ENCODE measurements at regions not wholly inside any gene's neighbourhood (a gene's known extent, or its start where the extent isn't known, plus 50 kb on each side); places are given as distances from the start of the nearest gene placed in this dataset.

DNA sequence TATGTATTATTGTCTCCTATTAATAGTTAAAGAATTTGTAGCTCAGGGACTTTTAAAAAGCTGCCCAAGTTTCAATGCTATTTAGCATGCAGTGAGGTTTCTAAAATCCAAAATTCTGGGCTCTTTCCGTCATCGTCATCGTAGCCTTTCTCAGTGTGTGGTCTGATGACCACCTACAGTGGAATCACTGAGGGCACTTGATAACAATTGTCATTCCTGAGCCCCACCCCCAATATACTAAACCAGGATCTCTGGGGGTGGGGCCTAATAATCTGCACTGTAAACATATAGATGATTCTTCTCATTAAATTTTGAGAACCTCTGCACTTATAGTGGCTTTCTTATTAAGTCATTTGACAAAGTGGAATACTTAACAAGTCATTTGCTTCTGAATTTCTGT, 674.8 kb downstream of the PLPP3 start:
- Histone ChIP-seq H4K91ac (ENCODE audit: low read depth, low read length) (no peak overlapping the region), H2AK5ac (ENCODE audit: low read length) (no peak overlapping the region), H3K4me2 (ENCODE audit: low read length) (no peak overlapping the region), H3K36me3 (ENCODE audit: control insufficient read depth in 1 of 2, insufficient read depth in 2 of 2, low read length in 2 of 2) (no peaks in the 10 kb centered on the region), H2BK12ac (ENCODE audit: low read length) (no peak overlapping the region), H3K18ac (ENCODE audit: low read length) (no peak overlapping the region), H3K23ac (ENCODE audit: low read length) (no peak overlapping the region), H3K79me2 (ENCODE audit: control insufficient read depth, insufficient read depth, low read length, poor library complexity) (no peaks in the 10 kb centered on the region), H3K14ac (ENCODE audit: low read length) (no peak overlapping the region), H2BK120ac (ENCODE audit: insufficient read depth, low read length, poor library complexity) (no peak overlapping the region), H3K4me1 (ENCODE audit: control insufficient read depth in 1 of 2, insufficient read depth in 2 of 2, low read length in 2 of 2) (no peaks in the 10 kb centered on the region), H3K4ac (ENCODE audit: low read depth, low read length) (no peak overlapping the region), H4K12ac (ENCODE audit: low read depth, low read length) (no peak overlapping the region), H4K8ac (ENCODE audit: low read depth, low read length) (no peak overlapping the region), H3K9me3 (ENCODE audit: insufficient read depth, low read depth, low read length) (no peaks in the 10 kb centered on the region), H2AFZ (ENCODE audit: insufficient read depth, low read length, poor library complexity) (no peak overlapping the region), H3K4me3 (ENCODE audit: low read depth, low read length) (no peak overlapping the region), H2BK5ac (ENCODE audit: low read depth, low read length, poor library complexity) (no peak overlapping the region), H3K9ac (ENCODE audit: low read length) (no peak overlapping the region), H3K27ac (ENCODE audit: low read depth, low read length) (no peak overlapping the region), H3K79me1 (ENCODE audit: low read length) (peaks cover 4% of the 10 kb centered on the region), H3K27me3 (ENCODE audit: insufficient read depth, low read length) (no peaks in the 10 kb centered on the region)
- DNase-seq, result no peak
- no CpG with 5 or more reads among the region's 3 CpGs for WGBS (ENCODE audit: extremely low coverage, insufficient coverage, insufficient read length)

DNA sequence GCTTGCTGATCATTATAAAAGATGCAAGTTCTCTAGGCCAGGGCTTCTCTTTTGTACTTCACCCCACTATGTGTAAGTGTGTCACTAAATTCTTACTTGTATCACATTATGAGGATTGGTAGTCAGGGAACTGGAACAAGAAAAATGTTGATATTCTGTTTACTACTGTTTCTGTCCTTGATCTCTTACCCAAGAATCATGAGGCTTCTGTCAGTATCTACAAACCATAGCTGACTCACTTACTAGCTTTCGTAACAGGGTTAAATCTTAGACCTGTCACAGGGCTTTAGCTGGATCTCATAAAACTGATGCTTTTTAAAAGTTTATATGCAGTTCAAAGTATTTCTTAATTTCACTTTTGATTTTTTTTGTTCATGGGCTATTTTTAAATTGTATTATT, 681.2 kb downstream of the PLPP3 start:
- no peak overlapping the region for H4K12ac ChIP-seq (ENCODE audit: low read depth, low read length)
- no peak overlapping the region for H3K18ac ChIP-seq (ENCODE audit: low read length)
- no peak overlapping the region for H4K91ac ChIP-seq (ENCODE audit: low read depth, low read length)
- no peak overlapping the region for H3K4me3 ChIP-seq (ENCODE audit: low read depth, low read length)
- H3K27ac ChIP-seq (ENCODE audit: low read depth, low read length), result peak overlapping the region; percentile 17
- no peaks in the 10 kb centered on the region for H3K27me3 ChIP-seq (ENCODE audit: insufficient read depth, low read length)
- no peak overlapping the region for H4K8ac ChIP-seq (ENCODE audit: low read depth, low read length)
- no peak overlapping the region for H2BK5ac ChIP-seq (ENCODE audit: low read depth, low read length, poor library complexity)
- no peak overlapping the region for H3K14ac ChIP-seq (ENCODE audit: low read length)
- no peaks in the 10 kb centered on the region for H3K4me1 ChIP-seq (ENCODE audit: control insufficient read depth in 1 of 2, insufficient read depth in 2 of 2, low read length in 2 of 2)
- no CpG with 5 or more reads among the region's 1 CpG for WGBS (ENCODE audit: extremely low coverage, insufficient coverage, insufficient read length)
- H2AK5ac ChIP-seq (ENCODE audit: low read length), result no peak overlapping the region
- peaks cover 7% of the 10 kb centered on the region for H3K79me1 ChIP-seq (ENCODE audit: low read length)
- no peak overlapping the region for H3K23ac ChIP-seq (ENCODE audit: low read length)
- H3K36me3 ChIP-seq (ENCODE audit: control insufficient read depth in 1 of 2, insufficient read depth in 2 of 2, low read length in 2 of 2), result peaks cover 0 to 2% of the 10 kb centered on the region in 2 experiments
- H3K4ac ChIP-seq (ENCODE audit: low read depth, low read length), result no peak overlapping the region
- H2BK120ac ChIP-seq (ENCODE audit: insufficient read depth, low read length, poor library complexity), result no peak overlapping the region
- DNase-seq, result peak in 1 of 2 donors; percentile 63
- no peak overlapping the region for H2BK12ac ChIP-seq (ENCODE audit: low read length)
- H3K79me2 ChIP-seq (ENCODE audit: control insufficient read depth, insufficient read depth, low read length, poor library complexity), result no peaks in the 10 kb centered on the region
- no peak overlapping the region for H3K4me2 ChIP-seq (ENCODE audit: low read length)
- no peak overlapping the region for H3K9ac ChIP-seq (ENCODE audit: low read length)
- H2AFZ ChIP-seq (ENCODE audit: insufficient read depth, low read length, poor library complexity), result no peak overlapping the region
- H3K9me3 ChIP-seq (ENCODE audit: insufficient read depth, low read depth, low read length), result no peaks in the 10 kb centered on the region

- DNase-seq, result no peak
- Histone ChIP-seq H3K79me2 (ENCODE audit: control insufficient read depth, insufficient read depth, low read length, poor library complexity) (no peaks in the 10 kb centered on the region), H2AFZ (ENCODE audit: insufficient read depth, low read length, poor library complexity) (no peak overlapping the region), H3K4me2 (ENCODE audit: low read length) (no peak overlapping the region), H2AK5ac (ENCODE audit: low read length) (no peak overlapping the region), H3K23ac (ENCODE audit: low read length) (no peak overlapping the region), H3K79me1 (ENCODE audit: low read length) (peaks cover 9% of the 10 kb centered on the region), H3K14ac (ENCODE audit: low read length) (no peak overlapping the region), H2BK5ac (ENCODE audit: low read depth, low read length, poor library complexity) (no peak overlapping the region), H3K27ac (ENCODE audit: low read depth, low read length) (no peak overlapping the region), H3K4ac (ENCODE audit: low read depth, low read length) (no peak overlapping the region), H2BK120ac (ENCODE audit: insufficient read depth, low read length, poor library complexity) (no peak overlapping the region), H4K91ac (ENCODE audit: low read depth, low read length) (no peak overlapping the region), H3K18ac (ENCODE audit: low read length) (no peak overlapping the region), H3K9ac (ENCODE audit: low read length) (no peak overlapping the region), H2BK12ac (ENCODE audit: low read length) (no peak overlapping the region), H3K4me3 (ENCODE audit: low read depth, low read length) (no peak overlapping the region), H3K27me3 (ENCODE audit: insufficient read depth, low read length) (no peaks in the 10 kb centered on the region), H3K36me3 (ENCODE audit: control insufficient read depth in 1 of 2, insufficient read depth in 2 of 2, low read length in 2 of 2) (peaks cover 0 to 2% of the 10 kb centered on the region in 2 experiments), H4K8ac (ENCODE audit: low read depth, low read length) (no peak overlapping the region), H4K12ac (ENCODE audit: low read depth, low read length) (no peak overlapping the region), H3K4me1 (ENCODE audit: control insufficient read depth in 1 of 2, insufficient read depth in 2 of 2, low read length in 2 of 2) (no peaks in the 10 kb centered on the region), H3K9me3 (ENCODE audit: insufficient read depth, low read depth, low read length) (no peaks in the 10 kb centered on the region)
- no CpG with 5 or more reads among the region's 5 CpGs for WGBS (ENCODE audit: extremely low coverage, insufficient coverage, insufficient read length)
Observed at GRCh38 chr1:55896210-55896609, 681.0 kb upstream of the USP24 start.

GRCh38 chr1:55894521-55894920, 679.4 kb upstream of the USP24 start:
- Histone ChIP-seq H3K79me2 (ENCODE audit: control insufficient read depth, insufficient read depth, low read length, poor library complexity) (no peaks in the 10 kb centered on the region), H2BK120ac (ENCODE audit: insufficient read depth, low read length, poor library complexity) (no peak overlapping the region), H3K4me3 (ENCODE audit: low read depth, low read length) (no peak overlapping the region), H3K36me3 (ENCODE audit: control insufficient read depth in 1 of 2, insufficient read depth in 2 of 2, low read length in 2 of 2) (peaks cover 0 to 2% of the 10 kb centered on the region in 2 experiments), H3K18ac (ENCODE audit: low read length) (no peak overlapping the region), H4K12ac (ENCODE audit: low read depth, low read length) (no peak overlapping the region), H3K9ac (ENCODE audit: low read length) (no peak overlapping the region), H3K27ac (ENCODE audit: low read depth, low read length) (no peak overlapping the region), H2BK12ac (ENCODE audit: low read length) (no peak overlapping the region), H3K23ac (ENCODE audit: low read length) (no peak overlapping the region), H3K14ac (ENCODE audit: low read length) (no peak overlapping the region), H3K27me3 (ENCODE audit: insufficient read depth, low read length) (no peaks in the 10 kb centered on the region), H2BK5ac (ENCODE audit: low read depth, low read length, poor library complexity) (no peak overlapping the region), H2AK5ac (ENCODE audit: low read length) (no peak overlapping the region), H4K8ac (ENCODE audit: low read depth, low read length) (no peak overlapping the region), H3K4me1 (ENCODE audit: control insufficient read depth in 1 of 2, insufficient read depth in 2 of 2, low read length in 2 of 2) (no peaks in the 10 kb centered on the region), H2AFZ (ENCODE audit: insufficient read depth, low read length, poor library complexity) (no peak overlapping the region), H3K4me2 (ENCODE audit: low read length) (no peak overlapping the region), H3K4ac (ENCODE audit: low read depth, low read length) (no peak overlapping the region), H3K79me1 (ENCODE audit: low read length) (peaks cover 9% of the 10 kb centered on the region), H4K91ac (ENCODE audit: low read depth, low read length) (no peak overlapping the region), H3K9me3 (ENCODE audit: insufficient read depth, low read depth, low read length) (no peaks in the 10 kb centered on the region)
- WGBS (ENCODE audit: extremely low coverage, insufficient coverage, insufficient read length), result no CpG with 5 or more reads among the region's 2 CpGs
- peak in 1 of 2 donors; percentile 82 for DNase-seq

Measured in trophoblast cell (in vitro differentiated cells and primary cell).